ENCODE measurements at regions not wholly inside any gene's neighbourhood (a gene's known extent, or its start where the extent isn't known, plus 50 kb on each side); places are given as distances from the start of the nearest gene placed in this dataset.

DNA sequence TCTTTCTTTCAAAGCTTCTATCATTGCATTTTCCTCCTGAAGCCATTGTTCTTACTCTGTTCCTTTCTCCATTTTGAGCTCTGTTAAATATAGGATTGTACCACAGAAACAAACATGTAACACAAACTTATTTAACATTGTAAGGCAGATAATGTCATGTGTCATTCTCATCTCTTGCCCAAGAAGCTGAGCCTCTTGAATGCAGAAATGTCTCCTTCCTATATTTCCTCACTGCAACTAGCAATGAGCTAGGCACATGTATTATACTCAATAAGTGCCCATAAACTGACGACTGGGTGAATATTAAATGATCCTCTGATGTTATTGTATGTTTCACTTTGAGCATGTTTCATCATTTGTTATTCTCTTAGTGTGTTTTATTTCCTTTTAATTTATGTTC is 56.7 kb upstream of the SLC7A11 start:
- no peak overlapping the region for H3K4me2 ChIP-seq (ENCODE audit: low read depth, low read length, poor library complexity, severe bottlenecking)
- no peaks in the 10 kb centered on the region for H3K79me2 ChIP-seq (ENCODE audit: insufficient read depth, low read length)
- H3K4me1 ChIP-seq (ENCODE audit: insufficient read depth, low read length, poor library complexity, severe bottlenecking), result no peaks in the 10 kb centered on the region
- no peaks in the 10 kb centered on the region for H3F3A ChIP-seq (ENCODE audit: low read depth)
- H3K9me3 ChIP-seq (ENCODE audit: insufficient read depth, low read depth, low read length), result no peaks in the 10 kb centered on the region
- no peaks in the 10 kb centered on the region for H3K36me3 ChIP-seq (ENCODE audit: insufficient read depth, low read length)
- no peak overlapping the region for H2AFZ ChIP-seq (ENCODE audit: low read length)
- H3K9ac ChIP-seq (ENCODE audit: low read depth, low read length, poor library complexity, severe bottlenecking), result no peak overlapping the region
- no peak overlapping the region for H3K4me3 ChIP-seq (ENCODE audit: low read length, poor library complexity, severe bottlenecking)
- H3K27me3 ChIP-seq (ENCODE audit: insufficient read depth, low read length, poor library complexity, severe bottlenecking), result no peaks in the 10 kb centered on the region
- TF ChIP-seq, protein P1, sequence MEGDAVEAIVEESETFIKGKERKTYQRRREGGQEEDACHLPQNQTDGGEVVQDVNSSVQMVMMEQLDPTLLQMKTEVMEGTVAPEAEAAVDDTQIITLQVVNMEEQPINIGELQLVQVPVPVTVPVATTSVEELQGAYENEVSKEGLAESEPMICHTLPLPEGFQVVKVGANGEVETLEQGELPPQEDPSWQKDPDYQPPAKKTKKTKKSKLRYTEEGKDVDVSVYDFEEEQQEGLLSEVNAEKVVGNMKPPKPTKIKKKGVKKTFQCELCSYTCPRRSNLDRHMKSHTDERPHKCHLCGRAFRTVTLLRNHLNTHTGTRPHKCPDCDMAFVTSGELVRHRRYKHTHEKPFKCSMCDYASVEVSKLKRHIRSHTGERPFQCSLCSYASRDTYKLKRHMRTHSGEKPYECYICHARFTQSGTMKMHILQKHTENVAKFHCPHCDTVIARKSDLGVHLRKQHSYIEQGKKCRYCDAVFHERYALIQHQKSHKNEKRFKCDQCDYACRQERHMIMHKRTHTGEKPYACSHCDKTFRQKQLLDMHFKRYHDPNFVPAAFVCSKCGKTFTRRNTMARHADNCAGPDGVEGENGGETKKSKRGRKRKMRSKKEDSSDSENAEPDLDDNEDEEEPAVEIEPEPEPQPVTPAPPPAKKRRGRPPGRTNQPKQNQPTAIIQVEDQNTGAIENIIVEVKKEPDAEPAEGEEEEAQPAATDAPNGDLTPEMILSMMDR (conservative IDR thresholded peaks at IDR 0.05; ENCODE audit: low read length), result no peak
- no peak for TF ChIP-seq EZH2phosphoT487 (IDR thresholded peaks at IDR 0.05; ENCODE audit: borderline replicate concordance)
- no peaks in the 10 kb centered on the region for H4K20me1 ChIP-seq (ENCODE audit: insufficient read depth, low read length, poor library complexity, severe bottlenecking)
- no peaks in the 10 kb centered on the region for H3K9me2 ChIP-seq (replicated peaks; ENCODE audit: low read depth, low read length)

DNA sequence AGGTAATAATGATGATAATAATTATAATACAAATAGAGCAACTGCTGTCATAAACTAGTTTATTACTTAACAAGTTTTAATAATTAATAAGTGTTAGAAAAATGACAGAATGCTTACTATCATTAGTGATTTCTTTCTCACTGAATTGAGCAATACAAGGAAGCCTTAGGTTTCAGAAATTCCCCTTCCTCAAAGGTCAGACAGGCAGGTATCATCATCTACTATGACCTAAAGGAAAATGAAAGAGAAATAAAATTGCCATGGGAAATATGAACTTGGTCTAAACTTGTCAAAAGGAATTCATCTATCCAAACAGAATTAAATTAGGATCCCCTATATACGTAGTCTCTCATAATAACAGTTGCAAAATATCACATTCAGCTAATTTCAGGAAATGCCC is 56.3 kb upstream of the SLC7A11 start:
- Histone ChIP-seq H4K20me1 (ENCODE audit: insufficient read depth, low read length, poor library complexity, severe bottlenecking) (no peaks in the 10 kb centered on the region), H3K4me1 (ENCODE audit: insufficient read depth, low read length, poor library complexity, severe bottlenecking) (no peaks in the 10 kb centered on the region), H3K79me2 (ENCODE audit: insufficient read depth, low read length) (no peaks in the 10 kb centered on the region), H3F3A (ENCODE audit: low read depth) (no peaks in the 10 kb centered on the region), H2AFZ (ENCODE audit: low read length) (no peak overlapping the region), H3K4me3 (ENCODE audit: low read length, poor library complexity, severe bottlenecking) (no peak overlapping the region), H3K9ac (ENCODE audit: low read depth, low read length, poor library complexity, severe bottlenecking) (no peak overlapping the region), H3K9me3 (ENCODE audit: insufficient read depth, low read depth, low read length) (no peaks in the 10 kb centered on the region), H3K9me2 (replicated peaks; ENCODE audit: low read depth, low read length) (no peaks in the 10 kb centered on the region), H3K36me3 (ENCODE audit: insufficient read depth, low read length) (no peaks in the 10 kb centered on the region), H3K4me2 (ENCODE audit: low read depth, low read length, poor library complexity, severe bottlenecking) (no peak overlapping the region), H3K27me3 (ENCODE audit: insufficient read depth, low read length, poor library complexity, severe bottlenecking) (no peaks in the 10 kb centered on the region)
- TF ChIP-seq, protein P1 (conservative IDR thresholded peaks at IDR 0.05; ENCODE audit: low read length), result no peak
- TF ChIP-seq EZH2phosphoT487 (IDR thresholded peaks at IDR 0.05; ENCODE audit: borderline replicate concordance), result no peak

DNA sequence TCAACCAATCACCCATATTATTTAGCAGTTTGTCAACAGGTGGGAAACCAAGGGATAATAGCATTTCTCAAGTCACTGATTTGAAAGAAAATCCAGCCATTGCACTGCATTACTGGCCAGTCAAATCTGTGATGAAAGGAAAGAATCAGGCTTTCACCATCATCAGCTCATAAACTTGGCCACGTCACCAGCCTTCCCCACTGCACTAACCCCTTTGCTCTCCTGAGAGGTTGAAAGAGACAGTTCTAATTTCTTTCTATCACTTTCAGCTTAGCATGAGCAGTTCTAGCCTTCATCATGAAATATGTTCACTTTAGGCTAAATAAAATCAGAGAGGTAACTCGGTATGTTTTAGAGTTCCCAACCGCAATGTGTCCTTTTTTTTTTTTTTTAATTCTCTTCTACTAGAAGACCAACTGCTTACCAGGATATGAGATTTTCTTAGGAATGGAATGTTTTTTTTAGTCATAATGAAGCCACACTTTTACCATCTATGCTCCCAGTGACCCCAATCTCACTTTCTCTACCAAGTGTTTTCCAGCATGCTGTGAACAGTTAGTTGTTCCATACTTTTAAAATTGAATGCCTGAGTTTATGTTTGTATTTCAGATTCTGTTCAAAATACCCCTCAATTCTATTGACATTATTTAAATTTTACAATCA is 55.7 kb upstream of the SLC7A11 start:
- H3K4me3 ChIP-seq (ENCODE audit: low read length, poor library complexity, severe bottlenecking), result no peak overlapping the region
- H3K9me2 ChIP-seq (replicated peaks; ENCODE audit: low read depth, low read length), result no peaks in the 10 kb centered on the region
- no peak overlapping the region for H3K4me2 ChIP-seq (ENCODE audit: low read depth, low read length, poor library complexity, severe bottlenecking)
- no peaks in the 10 kb centered on the region for H3K27me3 ChIP-seq (ENCODE audit: insufficient read depth, low read length, poor library complexity, severe bottlenecking)
- H3K9me3 ChIP-seq (ENCODE audit: insufficient read depth, low read depth, low read length), result no peaks in the 10 kb centered on the region
- H3K9ac ChIP-seq (ENCODE audit: low read depth, low read length, poor library complexity, severe bottlenecking), result no peak overlapping the region
- no peaks in the 10 kb centered on the region for H3K4me1 ChIP-seq (ENCODE audit: insufficient read depth, low read length, poor library complexity, severe bottlenecking)
- no peak overlapping the region for H2AFZ ChIP-seq (ENCODE audit: low read length)
- no peaks in the 10 kb centered on the region for H3K79me2 ChIP-seq (ENCODE audit: insufficient read depth, low read length)
- no peaks in the 10 kb centered on the region for H3K36me3 ChIP-seq (ENCODE audit: insufficient read depth, low read length)
- H3F3A ChIP-seq (ENCODE audit: low read depth), result no peaks in the 10 kb centered on the region
- H4K20me1 ChIP-seq (ENCODE audit: insufficient read depth, low read length, poor library complexity, severe bottlenecking), result no peaks in the 10 kb centered on the region
- no peak for TF ChIP-seq EZH2phosphoT487 (IDR thresholded peaks at IDR 0.05; ENCODE audit: borderline replicate concordance)
- TF ChIP-seq, protein P1 (conservative IDR thresholded peaks at IDR 0.05; ENCODE audit: low read length), result no peak
